GM12878 (cell line): ENCODE measurements at regions not wholly inside any gene's neighbourhood (a gene's known extent, or its start where the extent isn't known, plus 50 kb on each side); places are given as distances from the start of the nearest gene placed in this dataset.

Experiments used
- ATAC-seq: fragments of 200-7000 bp; cut with Tn5 transposase; 3 replicates; pipeline ENCODE4 v1.9.1; 2020; ENCODE audit warnings: mild to moderate bottlenecking, moderate library complexity
- BruUV-seq: library from RNA; stranded (reverse); fragments of 400-500 nt; replicated peaks from 2 replicates; lab custom pipeline; 2021; lab: Mats Ljungman, UMichigan
- CTCF ChIA-PET: fragments of 300-600 bp; sonication (Branson Sonifier 250); formaldehyde crosslinking; extraction: SDS; loops from one replicate; lab custom pipeline; 2021; ENCODE audit warnings: inconsistent platforms; lab: Yijun Ruan, JAX
- POLR2A ChIA-PET: fragments of 350-600 bp; formaldehyde crosslinking; extraction: SDS; loops from one replicate; lab custom pipeline; 2021; ENCODE audit warnings: inconsistent platforms; lab: Charles Lee
- RAD21 ChIA-PET: fragments of 300-600 bp; sonication (Branson Sonifier 250); formaldehyde crosslinking; loops from one replicate; lab custom pipeline; 2023; ENCODE audit warnings: antibody characterized with exemption; ENCODE audit not compliant: unreplicated experiment; lab: Charles Lee
- SMC1A ChIA-PET: fragments of 300-600 bp; sonication (Branson Sonifier 250); formaldehyde crosslinking; loops from one replicate; lab custom pipeline; 2023; ENCODE audit not compliant: unreplicated experiment, uncharacterized antibody; lab: Charles Lee
- DNase-seq: peaks from one replicate; pipeline ENCODE4 v3.0.0-alpha.2; 2011; ENCODE audit warnings: low read depth, low spot score
- FAIRE-seq: peaks from 3 replicates; lab custom pipeline; 2011; peaks lifted over from hg19 to GRCh38; lab: Jason Lieb, UNC
- H2AFZ ChIP-seq: 2 replicates; pipeline ENCODE4 v1.6.0; 2011; ENCODE audit warnings: low read depth, low read length, control low read depth; ENCODE audit not compliant: control insufficient read depth
- H3K27ac ChIP-seq: 2 replicates; pipeline ENCODE4 v1.5.1; 2011; ENCODE audit warnings: control low read depth; ENCODE audit not compliant: control insufficient read depth, insufficient read depth
- H3K27me3 ChIP-seq, 2 experiments: replicated peaks in 1 of 2; 2 replicates each; pipeline versions ENCODE4 v1.6.0 to v1.6.1; 2011; ENCODE audit warnings: low read length in 1 of 2; ENCODE audit not compliant: control insufficient read depth in 2 of 2, insufficient read depth in 2 of 2
- H3K36me3 ChIP-seq, 2 experiments: 2 replicates each; pipeline ENCODE4 v1.5.1; 2011; ENCODE audit warnings: low read length in 1 of 2; ENCODE audit not compliant: control insufficient read depth in 2 of 2, insufficient read depth in 2 of 2
- H3K4me1 ChIP-seq: 2 replicates; pipeline ENCODE4 v1.6.1; 2011; ENCODE audit warnings: mild to moderate bottlenecking, low read length, moderate library complexity, mixed read lengths; ENCODE audit not compliant: control insufficient read depth, insufficient read depth
- H3K4me2 ChIP-seq: 2 replicates; pipeline ENCODE4 v1.6.0; 2011; ENCODE audit warnings: control low read depth; ENCODE audit not compliant: control insufficient read depth, insufficient read depth
- H3K4me3 ChIP-seq: fragments of 200-600 bp; sonication (generic); 2 replicates; pipeline ENCODE4 v1.5.1; 2016
- H3K79me2 ChIP-seq: 2 replicates; pipeline ENCODE4 v1.6.0; 2011; ENCODE audit warnings: low read length; ENCODE audit not compliant: control insufficient read depth, insufficient read depth
- H3K9ac ChIP-seq: 2 replicates; pipeline ENCODE4 v1.8.0; 2011; ENCODE audit warnings: low read length, control low read depth, mixed read lengths; ENCODE audit not compliant: control insufficient read depth, insufficient read depth
- H3K9me3 ChIP-seq: replicated peaks from 3 replicates; pipeline ENCODE4 v1.5.1; 2011; ENCODE audit warnings: mild to moderate bottlenecking, low read length; ENCODE audit not compliant: control insufficient read depth, insufficient read depth
- H4K20me1 ChIP-seq: 2 replicates; pipeline ENCODE4 v1.6.0; 2011; ENCODE audit not compliant: control insufficient read depth, insufficient read depth
- CEBPB ChIP-seq, 2 experiments: fragments of 150-350 bp in 1 of 2; IDR thresholded peaks; 2 replicates each; pipeline ENCODE4 v1.6.1; 2012 to 2014; ENCODE audit warnings: low read depth in 2 of 2, low read length in 2 of 2, borderline replicate concordance in 1 of 2, inconsistent platforms in 1 of 2
- EED ChIP-seq: sonication (generic); IDR thresholded peaks from 2 replicates; pipeline ENCODE4 v1.6.1; 2016; ENCODE audit warnings: antibody characterized with exemption, low read depth
- IRF3 ChIP-seq: fragments of 450-650 bp; IDR thresholded peaks from 2 replicates; pipeline ENCODE4 v1.6.1; 2014; ENCODE audit warnings: mild to moderate bottlenecking
- PAX8 ChIP-seq: fragments of 450-650 bp; IDR thresholded peaks from 2 replicates; pipeline ENCODE4 v1.6.1; 2017; ENCODE audit warnings: mild to moderate bottlenecking, moderate library complexity
- POLR2AphosphoS2 ChIP-seq: IDR thresholded peaks from 2 replicates; pipeline ENCODE4 v1.6.1; 2011; ENCODE audit warnings: low read depth, mild to moderate bottlenecking, low read length, improper control_type of control experiment, moderate library complexity
- RB1 ChIP-seq: fragments of 450-650 bp; formaldehyde crosslinking; IDR thresholded peaks from 2 replicates; pipeline ENCODE4 v1.6.1; 2017; ENCODE audit warnings: mild to moderate bottlenecking, borderline replicate concordance
- RBBP5 ChIP-seq: fragments of 200-600 bp; sonication (generic); conservative IDR thresholded peaks from 2 replicates; pipeline ENCODE4 v1.6.1; 2016
- RUNX3 ChIP-seq: IDR thresholded peaks from 2 replicates; pipeline ENCODE4 v1.6.1; 2012; ENCODE audit warnings: low read length, inconsistent platforms
- ZBTB11 ChIP-seq: fragments of 450-650 bp; formaldehyde crosslinking; IDR thresholded peaks from 2 replicates; pipeline ENCODE4 v1.5.0; 2022; ENCODE audit warnings: mild to moderate bottlenecking, missing genetic modification characterization
- WGBS: methylation state at CpG from one replicate; pipeline ENCODE4 v1.1.6; 2016; ENCODE audit warnings: low lambda C conversion rate; ENCODE audit not compliant: insufficient replicate concordance, insufficient coverage; ENCODE audit errors: missing lambda C conversion rate; 5-methylcytosine and 5-hydroxymethylcytosine counted together
- in situ Hi-C: fragments of 300-500 bp; cut with MboI; formaldehyde crosslinking; loops from 9 replicates; pipeline ENCODE4 v1.14.3; 2018; ENCODE audit warnings: mixed read lengths
- intact Hi-C: fragments of 100-400 bp; cut with micrococcal nuclease; formaldehyde crosslinking; loops from one replicate; pipeline ENCODE4 v1.14.2; 2022; ENCODE audit not compliant: unreplicated experiment

- TF ChIP-seq ZBTB11 (no peak), RB1 (no peak), EED (no peak), IRF3 (no peak), CEBPB (IDR thresholded peaks at IDR 0.05; ENCODE audit: borderline replicate concordance in 1 of 2, low read depth in 2 of 2, low read length in 2 of 2) (no peak), POLR2AphosphoS2 (no peak), PAX8 (no peak)
- TF ChIP-seq, all 136 proteins: peak for 0
These were observed 202.8 kb downstream of the RRAGC start (continued) for GRCh38 chr1:38656726-38657125.

GRCh38 chr1:38652217-38652616 lies 207.4 kb downstream of the RRAGC start:
- Histone ChIP-seq H3K4me2 (no peak overlapping the region), H3K36me3 (no peaks in the 10 kb centered on the region), H3K9ac (no peak overlapping the region), H3K4me1 (no peaks in the 10 kb centered on the region), H2AFZ (no peak overlapping the region), H3K9me3 (no peaks in the 10 kb centered on the region), H4K20me1 (no peaks in the 10 kb centered on the region), H3K4me3 (no peak overlapping the region), H3K27ac (no peak overlapping the region), H3K79me2 (no peaks in the 10 kb centered on the region), H3K27me3 (peaks cover 4 to 9% of the 10 kb centered on the region in 2 experiments)
- DNase-seq, result no peak
- in situ Hi-C loops, result no loop called here
- no peak for FAIRE-seq
- ChIA-PET SMC1A (interaction anchor here (0.5 kb wide), 1 partner anchor 336 kb away, joined by 3 read pairs; no protein-coding TSS in a partner anchor), POLR2A (no interaction called here), RAD21 (no interaction called here), CTCF (no interaction called here)
- 59% methylated on average over 1 of the region's 1 CpG for WGBS
- no peak for TF ChIP-seq RBBP5
- no peak for TF ChIP-seq RUNX3
- BruUV-seq, result no TSS peak
- ATAC-seq, result no peak
- intact Hi-C loops, result no loop called here
